Heart left ventricle (tissue), 13 donors: ENCODE measurements at regions not wholly inside any gene's neighbourhood (a gene's known extent, or its start where the extent isn't known, plus 50 kb on each side); places are given as distances from the start of the nearest gene placed in this dataset.

Experiments
- CTCF ChIP-seq, 12 donors: fragments of 200-600 bp; sonication (generic) in 4 of 12; IDR thresholded peaks; one replicate each; pipeline versions ENCODE4 v1.5.0 to v1.8.0; 2018 to 2022; ENCODE audit warnings: antibody characterized with exemption in 12 of 12, mild to moderate bottlenecking in 5 of 12
- POLR2A ChIP-seq, 2 donors: fragments of 450-650 bp; IDR thresholded peaks; one replicate each; pipeline ENCODE4 v1.6.1; 2017; ENCODE audit warnings: antibody characterized with exemption in 2 of 2, mild to moderate bottlenecking in 2 of 2, moderate library complexity in 2 of 2
- donor health status: ischemic (EF 13 %, LVEDD 7.1; RV severe dilation, severe dysfunction).
- donor health status: DM: no; HTN: yes; CAD: no.
- donor health status: DM: no; HTN: no; CAD: no.
- donor health status: ischemic (EF 25% LVEDD 6.9; RV normal size, moderate dysfunction).
- donor health status: ischemic (EF 25% LVEDD 5.7; RV mildly dilated, moderate dysfunction).
- donor health status: ischemic (EF 35%, LVEDD 5.7; RV mildly dilated, moderate dysfunction).
- donor health status: nonischemic (EF 11% LVEDD 7.7; RV severe dilation, severe dysfunction).
- donor health status: DM: yes; HTN: yes; CAD: no.
- donor health status: PGD.
- donor health status: ischemic (EF 29% LVEDD 5.4; RV normal size, mild dysfunction).
- donor health status: nonischemic (EF 23%, LVEDD 6.1; RV moderate dilation, normal function).

- no peak for TF ChIP-seq POLR2A (IDR thresholded peaks at IDR 0.05)
- no peak for TF ChIP-seq CTCF (IDR thresholded peaks at IDR 0.05)
Observed at GRCh38 chr2:180578441-180578840, 402.0 kb upstream of the UBE2E3 start.
